ENCODE measurements at regions not wholly inside any gene's neighbourhood (a gene's known extent, or its start where the extent isn't known, plus 50 kb on each side); places are given as distances from the start of the nearest gene placed in this dataset.

- DNase-seq (ENCODE audit: insufficient read length) = no peak
These were observed 208.6 kb downstream of the VEGFC start for GRCh38 chr4:176584031-176584606.

GRCh38 chr4:176587920-176588319 lies 204.8 kb downstream of the VEGFC start:
- no peak for DNase-seq (ENCODE audit: insufficient read length)
- FAIRE-seq = no peak

More at GRCh38 chr4:176584031-176584606, 208.6 kb downstream of the VEGFC start:
- TF ChIP-seq POLR2A (IDR thresholded peaks at IDR 0.05; ENCODE audit: low read depth, low read length) (no peak), POLR2AphosphoS5 (IDR thresholded peaks at IDR 0.05; ENCODE audit: low read depth, low read length) (no peak), TAF1 (IDR thresholded peaks at IDR 0.05; ENCODE audit: borderline replicate concordance, low read depth, low read length) (no peak)
- FAIRE-seq = no peak

GRCh38 chr4:176588436-176588835 lies 204.3 kb downstream of the VEGFC start:
- no peak for TF ChIP-seq POLR2AphosphoS5 (IDR thresholded peaks at IDR 0.05; ENCODE audit: low read depth, low read length)
- no peak for TF ChIP-seq POLR2A (IDR thresholded peaks at IDR 0.05; ENCODE audit: low read depth, low read length)
- TF ChIP-seq TAF1 (IDR thresholded peaks at IDR 0.05; ENCODE audit: borderline replicate concordance, low read depth, low read length) = no peak
- FAIRE-seq (no peak), DNase-seq (ENCODE audit: insufficient read length) (no peak)

More at GRCh38 chr4:176587920-176588319, 204.8 kb downstream of the VEGFC start:
- no peak for TF ChIP-seq TAF1 (IDR thresholded peaks at IDR 0.05; ENCODE audit: borderline replicate concordance, low read depth, low read length)
- TF ChIP-seq POLR2A (IDR thresholded peaks at IDR 0.05; ENCODE audit: low read depth, low read length) = no peak
- TF ChIP-seq POLR2AphosphoS5 (IDR thresholded peaks at IDR 0.05; ENCODE audit: low read depth, low read length) = no peak

GRCh38 chr4:176592976-176593670 lies 199.6 kb downstream of the VEGFC start:
- no peak for FAIRE-seq
- DNase-seq (ENCODE audit: insufficient read length) = no peak
- no peak for TF ChIP-seq TAF1 (IDR thresholded peaks at IDR 0.05; ENCODE audit: borderline replicate concordance, low read depth, low read length)
- TF ChIP-seq POLR2A (IDR thresholded peaks at IDR 0.05; ENCODE audit: low read depth, low read length) = no peak
- no peak for TF ChIP-seq POLR2AphosphoS5 (IDR thresholded peaks at IDR 0.05; ENCODE audit: low read depth, low read length)

GRCh38 chr4:176593943-176594342 lies 198.8 kb downstream of the VEGFC start:
- no peak for FAIRE-seq
- DNase-seq (ENCODE audit: insufficient read length) = no peak

GRCh38 chr4:176595257-176595656 lies 197.5 kb downstream of the VEGFC start:
- FAIRE-seq (no peak), DNase-seq (ENCODE audit: insufficient read length) (no peak)
- TF ChIP-seq POLR2A (IDR thresholded peaks at IDR 0.05; ENCODE audit: low read depth, low read length) = no peak
- TF ChIP-seq POLR2AphosphoS5 (IDR thresholded peaks at IDR 0.05; ENCODE audit: low read depth, low read length) = no peak
- no peak for TF ChIP-seq TAF1 (IDR thresholded peaks at IDR 0.05; ENCODE audit: borderline replicate concordance, low read depth, low read length)

More at GRCh38 chr4:176593943-176594342, 198.8 kb downstream of the VEGFC start:
- TF ChIP-seq POLR2A (IDR thresholded peaks at IDR 0.05; ENCODE audit: low read depth, low read length) = no peak
- TF ChIP-seq POLR2AphosphoS5 (IDR thresholded peaks at IDR 0.05; ENCODE audit: low read depth, low read length) = no peak
- TF ChIP-seq TAF1 (IDR thresholded peaks at IDR 0.05; ENCODE audit: borderline replicate concordance, low read depth, low read length) = no peak

GRCh38 chr4:176601124-176601523 lies 191.6 kb downstream of the VEGFC start:
- DNase-seq (ENCODE audit: insufficient read length) = no peak
- TF ChIP-seq POLR2AphosphoS5 (IDR thresholded peaks at IDR 0.05; ENCODE audit: low read depth, low read length) (no peak), POLR2A (IDR thresholded peaks at IDR 0.05; ENCODE audit: low read depth, low read length) (no peak), TAF1 (IDR thresholded peaks at IDR 0.05; ENCODE audit: borderline replicate concordance, low read depth, low read length) (no peak)
- no peak for FAIRE-seq

- DNase-seq (ENCODE audit: insufficient read length) = no peak
- TF ChIP-seq POLR2AphosphoS5 (IDR thresholded peaks at IDR 0.05; ENCODE audit: low read depth, low read length) (no peak), POLR2A (IDR thresholded peaks at IDR 0.05; ENCODE audit: low read depth, low read length) (no peak), TAF1 (IDR thresholded peaks at IDR 0.05; ENCODE audit: borderline replicate concordance, low read depth, low read length) (no peak)
- no peak for FAIRE-seq
These were observed 184.9 kb downstream of the VEGFC start for GRCh38 chr4:176607807-176608206.

GRCh38 chr4:176608346-176608745 lies 184.4 kb downstream of the VEGFC start:
- FAIRE-seq (no peak), DNase-seq (ENCODE audit: insufficient read length) (no peak)
- TF ChIP-seq TAF1 (IDR thresholded peaks at IDR 0.05; ENCODE audit: borderline replicate concordance, low read depth, low read length) (no peak), POLR2A (IDR thresholded peaks at IDR 0.05; ENCODE audit: low read depth, low read length) (no peak), POLR2AphosphoS5 (IDR thresholded peaks at IDR 0.05; ENCODE audit: low read depth, low read length) (no peak)

GRCh38 chr4:176610594-176610993 lies 182.1 kb downstream of the VEGFC start:
- no peak for DNase-seq (ENCODE audit: insufficient read length)
- no peak for FAIRE-seq
- TF ChIP-seq POLR2A (IDR thresholded peaks at IDR 0.05; ENCODE audit: low read depth, low read length) = no peak
- no peak for TF ChIP-seq TAF1 (IDR thresholded peaks at IDR 0.05; ENCODE audit: borderline replicate concordance, low read depth, low read length)
- TF ChIP-seq POLR2AphosphoS5 (IDR thresholded peaks at IDR 0.05; ENCODE audit: low read depth, low read length) = no peak

- DNase-seq (ENCODE audit: insufficient read length) (no peak), FAIRE-seq (no peak)
- TF ChIP-seq POLR2AphosphoS5 (IDR thresholded peaks at IDR 0.05; ENCODE audit: low read depth, low read length) (no peak), POLR2A (IDR thresholded peaks at IDR 0.05; ENCODE audit: low read depth, low read length) (no peak)
These were observed 181.3 kb downstream of the VEGFC start for GRCh38 chr4:176611381-176611780.

GRCh38 chr4:176611951-176612350 lies 180.8 kb downstream of the VEGFC start:
- DNase-seq (ENCODE audit: insufficient read length) (no peak), FAIRE-seq (no peak)
- TF ChIP-seq POLR2AphosphoS5 (IDR thresholded peaks at IDR 0.05; ENCODE audit: low read depth, low read length) (no peak), POLR2A (IDR thresholded peaks at IDR 0.05; ENCODE audit: low read depth, low read length) (no peak), TAF1 (IDR thresholded peaks at IDR 0.05; ENCODE audit: borderline replicate concordance, low read depth, low read length) (no peak)
